Tibial nerve (tissue), 4 donors: ENCODE measurements at regions not wholly inside any gene's neighbourhood (a gene's known extent, or its start where the extent isn't known, plus 50 kb on each side); places are given as distances from the start of the nearest gene placed in this dataset.
A peak's percentile ranks its signal among the peaks of the same experiment; 100 is the strongest.

Experiments used
- DNase-seq, 2 donors: peaks; one replicate each; pipeline ENCODE4 v3.0.0-alpha.2; 2019; ENCODE audit warnings: low spot score in 2 of 2
- H3K27ac ChIP-seq, 4 donors: fragments of 200-600 bp; sonication (generic) in 3 of 4; one replicate each; pipeline ENCODE4 v1.5.1; 2017 to 2019; ENCODE audit warnings: mild to moderate bottlenecking in 1 of 4
- H3K27me3 ChIP-seq, 2 donors: fragments of 200-600 bp; sonication (generic) in 1 of 2; one replicate each; pipeline versions ENCODE4 v1.5.1 to v1.6.0; 2017 to 2019
- H3K36me3 ChIP-seq, 3 donors: fragments of 200-600 bp; sonication (generic); one replicate each; pipeline ENCODE4 v1.5.1; 2018 to 2019
- H3K4me1 ChIP-seq, 4 donors: fragments of 200-600 bp; sonication (generic) in 3 of 4; one replicate each; pipeline ENCODE4 v1.5.1; 2017 to 2019
- H3K4me3 ChIP-seq, 4 donors: fragments of 200-600 bp; sonication (generic) in 3 of 4; one replicate each; pipeline ENCODE4 v1.5.1; 2017 to 2019; ENCODE audit warnings: mild to moderate bottlenecking in 1 of 4, moderate library complexity in 1 of 4
- H3K9me3 ChIP-seq, 4 donors: fragments of 200-600 bp; sonication (generic) in 3 of 4; one replicate each; pipeline ENCODE4 v1.5.1; 2017 to 2019
- EP300 ChIP-seq, 2 donors: sonication (generic); formaldehyde crosslinking; IDR thresholded peaks; one replicate each; pipeline ENCODE4 v1.6.1; 2017; ENCODE audit warnings: antibody characterized with exemption in 2 of 2, mild to moderate bottlenecking in 1 of 2
- POLR2A ChIP-seq, 2 donors: fragments of 450-650 bp; IDR thresholded peaks; one replicate each; pipeline ENCODE4 v1.6.1; 2017; ENCODE audit warnings: antibody characterized with exemption in 2 of 2, mild to moderate bottlenecking in 2 of 2, moderate library complexity in 2 of 2
- WGBS, 2 donors: methylation state at CpG; one replicate each; pipeline ENCODE4 v1.1.5; 2018; 5-methylcytosine and 5-hydroxymethylcytosine counted together
- TF ChIP-seq, protein P1 (sequence below), 5 experiments: fragments of 200-600 bp in 3 of 5; fragments of 450-650 bp in 2 of 5; sonication (generic) in 3 of 5; IDR thresholded peaks; one replicate each; pipeline ENCODE4 v1.5.1; 2016 to 2019; ENCODE audit warnings: antibody characterized with exemption in 5 of 5, mild to moderate bottlenecking in 3 of 5, moderate library complexity in 2 of 5

DNA sequence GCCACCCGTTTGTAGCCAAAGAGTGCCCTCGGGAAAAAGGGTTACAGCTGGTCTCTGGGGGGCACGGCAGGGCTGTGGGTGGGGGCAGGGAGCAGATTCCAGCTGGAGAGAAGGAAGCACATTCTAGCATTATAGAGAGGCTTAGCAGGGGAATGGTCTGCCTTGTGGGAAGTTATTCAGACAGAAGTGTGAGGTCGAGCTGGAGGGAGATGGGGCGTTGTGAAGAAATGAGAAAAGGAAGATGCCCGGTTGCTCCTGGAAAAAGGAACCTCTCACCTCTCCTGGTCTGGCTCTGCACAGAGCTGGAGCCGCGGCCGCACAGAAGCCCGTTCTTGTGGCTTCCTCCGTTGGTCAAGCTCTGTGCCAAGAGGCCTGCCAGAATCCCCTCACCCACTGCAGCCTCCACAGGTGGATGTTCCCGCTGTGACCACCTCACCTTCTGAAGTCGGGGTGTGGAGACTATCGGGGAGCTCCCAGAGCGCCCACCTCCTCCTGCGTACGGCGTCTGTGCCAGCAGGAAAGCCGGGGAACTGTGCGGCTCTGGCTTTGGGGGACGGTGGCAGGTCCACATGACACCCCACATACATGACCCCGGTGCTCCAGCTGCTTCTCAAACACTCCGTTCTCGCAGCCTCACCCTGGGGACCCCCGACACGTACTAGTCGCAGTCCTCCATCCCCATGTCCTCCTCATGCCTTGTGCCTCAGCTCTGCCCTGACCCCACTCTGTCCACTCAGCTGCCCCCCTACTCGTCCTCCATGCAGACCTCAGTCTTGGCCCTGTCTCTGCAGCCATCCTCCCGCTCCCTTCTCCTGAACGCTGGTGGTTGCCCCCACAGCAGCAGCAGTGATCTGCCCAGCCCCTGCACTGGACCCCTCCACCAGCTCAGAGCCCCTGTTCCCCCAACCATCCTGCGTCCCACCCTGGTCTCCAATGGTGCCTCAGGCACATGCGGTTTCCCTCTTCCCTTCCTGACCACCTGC, 52.2 kb upstream of the HGFAC start:
- Histone ChIP-seq H3K4me3 (peak overlapping the region in 2 of 4 donors; percentile 26 to 33), H3K27me3 (no peaks in the 10 kb centered on the region), H3K4me1 (peaks cover 0 to 53% (median 23%) of the 10 kb centered on the region in 4 donors), H3K36me3 (no peaks in the 10 kb centered on the region), H3K9me3 (no peaks in the 10 kb centered on the region), H3K27ac (peak overlapping the region in 3 of 4 donors; percentile 69 to 78 (median 71))
- 73 to 75% methylated on average over 32 of the region's 32 CpGs for WGBS, 2 donors
- TF ChIP-seq POLR2A (IDR thresholded peaks at IDR 0.05) (no peak), EP300 (IDR thresholded peaks at IDR 0.05) (no peak)
- TF ChIP-seq, protein P1, sequence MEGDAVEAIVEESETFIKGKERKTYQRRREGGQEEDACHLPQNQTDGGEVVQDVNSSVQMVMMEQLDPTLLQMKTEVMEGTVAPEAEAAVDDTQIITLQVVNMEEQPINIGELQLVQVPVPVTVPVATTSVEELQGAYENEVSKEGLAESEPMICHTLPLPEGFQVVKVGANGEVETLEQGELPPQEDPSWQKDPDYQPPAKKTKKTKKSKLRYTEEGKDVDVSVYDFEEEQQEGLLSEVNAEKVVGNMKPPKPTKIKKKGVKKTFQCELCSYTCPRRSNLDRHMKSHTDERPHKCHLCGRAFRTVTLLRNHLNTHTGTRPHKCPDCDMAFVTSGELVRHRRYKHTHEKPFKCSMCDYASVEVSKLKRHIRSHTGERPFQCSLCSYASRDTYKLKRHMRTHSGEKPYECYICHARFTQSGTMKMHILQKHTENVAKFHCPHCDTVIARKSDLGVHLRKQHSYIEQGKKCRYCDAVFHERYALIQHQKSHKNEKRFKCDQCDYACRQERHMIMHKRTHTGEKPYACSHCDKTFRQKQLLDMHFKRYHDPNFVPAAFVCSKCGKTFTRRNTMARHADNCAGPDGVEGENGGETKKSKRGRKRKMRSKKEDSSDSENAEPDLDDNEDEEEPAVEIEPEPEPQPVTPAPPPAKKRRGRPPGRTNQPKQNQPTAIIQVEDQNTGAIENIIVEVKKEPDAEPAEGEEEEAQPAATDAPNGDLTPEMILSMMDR (IDR thresholded peaks at IDR 0.05), result no peak
- no peak for DNase-seq

DNA sequence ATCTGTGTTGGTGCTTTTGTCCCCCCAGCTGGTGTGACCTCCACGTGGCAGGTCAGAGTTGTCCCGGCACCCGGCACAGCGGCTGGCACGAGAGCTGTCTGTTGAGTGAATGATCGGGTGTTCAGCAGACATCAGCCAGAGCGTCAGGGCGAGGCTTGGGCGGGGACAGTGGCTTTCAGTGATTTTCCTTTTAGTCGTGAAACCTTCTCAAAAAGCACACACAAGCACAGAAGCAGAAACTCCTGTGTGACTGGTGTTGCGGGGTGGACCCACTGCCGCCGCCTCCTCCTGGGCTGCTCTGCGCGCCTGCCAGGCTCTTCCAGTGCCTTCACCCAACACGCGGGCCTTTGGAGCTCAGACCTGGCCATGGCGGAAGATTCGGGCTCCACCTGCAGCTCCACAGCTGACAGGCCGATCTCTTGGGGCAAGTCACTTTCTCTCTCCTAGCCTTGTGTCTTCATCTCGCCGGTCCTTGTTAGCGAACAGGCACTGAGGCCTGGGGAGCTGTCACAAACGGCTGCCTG, 51.4 kb upstream of the HGFAC start:
- peaks cover 0 to 53% (median 23%) of the 10 kb centered on the region in 4 donors for H3K4me1 ChIP-seq
- TF ChIP-seq, protein P1 (IDR thresholded peaks at IDR 0.05), result no peak
- TF ChIP-seq POLR2A (IDR thresholded peaks at IDR 0.05) (no peak), EP300 (IDR thresholded peaks at IDR 0.05) (no peak)
- 88 to 89% methylated on average over 24 of the region's 24 CpGs for WGBS, 2 donors
- no peak overlapping the region for H3K4me3 ChIP-seq
- H3K36me3 ChIP-seq, result no peaks in the 10 kb centered on the region
- no peak overlapping the region for H3K27ac ChIP-seq
- no peak for DNase-seq
- H3K27me3 ChIP-seq, result no peaks in the 10 kb centered on the region
- no peaks in the 10 kb centered on the region for H3K9me3 ChIP-seq

DNA sequence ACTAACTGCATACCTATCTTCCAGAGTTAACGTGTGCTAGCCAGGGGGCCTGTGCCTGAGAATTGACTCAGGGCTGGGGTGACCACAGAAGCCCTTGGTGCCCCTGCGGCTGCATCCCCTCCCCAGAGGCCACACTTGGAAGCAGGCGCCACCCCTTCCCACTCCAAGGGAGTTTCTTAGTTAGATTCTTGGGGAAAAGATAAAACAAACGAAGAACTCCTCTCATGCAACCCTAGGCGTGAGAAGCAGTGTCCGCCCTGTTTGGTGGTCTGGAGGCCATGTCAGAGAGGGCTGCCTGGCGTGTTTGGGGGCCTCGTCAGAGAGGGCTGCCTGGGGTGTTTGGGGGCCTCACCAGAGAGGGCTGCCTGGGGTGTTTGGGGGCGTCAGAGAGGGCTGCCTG, 50.3 kb upstream of the HGFAC start:
- peaks cover 0 to 43% (median 18%) of the 10 kb centered on the region in 4 donors for H3K4me1 ChIP-seq
- TF ChIP-seq, protein P1 (IDR thresholded peaks at IDR 0.05), result no peak
- TF ChIP-seq EP300 (IDR thresholded peaks at IDR 0.05) (no peak), POLR2A (IDR thresholded peaks at IDR 0.05) (no peak)
- H3K27ac ChIP-seq, result no peak overlapping the region
- no peaks in the 10 kb centered on the region for H3K9me3 ChIP-seq
- H3K36me3 ChIP-seq, result no peaks in the 10 kb centered on the region
- no peaks in the 10 kb centered on the region for H3K27me3 ChIP-seq
- WGBS, 2 donors, result 88 to 92% methylated on average over 9 of the region's 9 CpGs
- DNase-seq, result no peak
- H3K4me3 ChIP-seq, result no peak overlapping the region
